Spleen (tissue), 7 donors: ENCODE measurements at regions not wholly inside any gene's neighbourhood (a gene's known extent, or its start where the extent isn't known, plus 50 kb on each side); places are given as distances from the start of the nearest gene placed in this dataset.

Experiments used
- CTCF ChIP-seq, 11 experiments: fragments of 200-600 bp in 7 of 11; fragments of 450-650 bp in 4 of 11; sonication (generic) in 4 of 11; IDR thresholded peaks in 8 of 11; conservative IDR thresholded peaks in 3 of 11; 1 replicate in 7 of 11; 2 replicates in 4 of 11; pipeline versions ENCODE4 v1.4.0 to v1.8.0; 2016 to 2021; ENCODE audit warnings: antibody characterized with exemption in 11 of 11, inconsistent platforms in 4 of 11, mild to moderate bottlenecking in 1 of 11
- POLR2A ChIP-seq, 3 donors: fragments of 450-650 bp; IDR thresholded peaks; one replicate each; pipeline ENCODE4 v1.5.1; 2017; ENCODE audit warnings: antibody characterized with exemption in 3 of 3, mild to moderate bottlenecking in 1 of 3
- POLR2AphosphoS5 ChIP-seq, 3 donors: sonication (generic); formaldehyde crosslinking; IDR thresholded peaks; one replicate each; pipeline ENCODE4 v1.5.1; 2017; ENCODE audit warnings: antibody characterized with exemption in 3 of 3
- donor health status: DM: no; HTN: no; CAD: no; lungs with moderate emphysema.
- donor health status: DM: no; HTN: no; CAD: no.
- donor health status: DM: no; HTN: no; CAD: no.

GRCh38 chr1:22233222-22233621 lies 90.3 kb upstream of the WNT4 start:
- TF ChIP-seq POLR2A (IDR thresholded peaks at IDR 0.05) (no peak), CTCF (IDR thresholded peaks at IDR 0.05 in 8 of 11, conservative IDR thresholded peaks at IDR 0.05 in 3 of 11) (no peak), POLR2AphosphoS5 (IDR thresholded peaks at IDR 0.05) (no peak)
